ENCODE measurements at regions not wholly inside any gene's neighbourhood (a gene's known extent, or its start where the extent isn't known, plus 50 kb on each side); places are given as distances from the start of the nearest gene placed in this dataset.

GRCh38 chr9:117486426-117486825, 71.6 kb upstream of the ASTN2 start:
- no peak for DNase-seq

- no peak for DNase-seq
These were observed 70.3 kb upstream of the ASTN2 start for GRCh38 chr9:117485176-117485575.

GRCh38 chr9:117480729-117481128, 65.9 kb upstream of the ASTN2 start:
- no peak for DNase-seq

- no peak for DNase-seq
These were observed 65.4 kb upstream of the ASTN2 start for GRCh38 chr9:117480253-117480652.

GRCh38 chr9:117473293-117473692, 58.4 kb upstream of the ASTN2 start:
- DNase-seq: no peak

- no peak for DNase-seq
These were observed 56.0 kb upstream of the ASTN2 start for GRCh38 chr9:117470902-117471301.

- no peak for DNase-seq
These were observed 55.6 kb upstream of the ASTN2 start for GRCh38 chr9:117470455-117470854.

GRCh38 chr9:117466111-117466510, 51.3 kb upstream of the ASTN2 start:
- DNase-seq: no peak

GRCh38 chr9:117465706-117466105, 50.8 kb upstream of the ASTN2 start:
- no peak for DNase-seq

GRCh38 chr9:117464941-117465616, 50.2 kb upstream of the ASTN2 start:
- DNase-seq: no peak
